ENCODE measurements at regions not wholly inside any gene's neighbourhood (a gene's known extent, or its start where the extent isn't known, plus 50 kb on each side); places are given as distances from the start of the nearest gene placed in this dataset.
A peak's percentile ranks its signal among the peaks of the same experiment; 100 is the strongest.
"Not testable (repeated sequence)": the region's sequence is repeated elsewhere in the genome, so short reads cannot be mapped to it uniquely, and the experiment has no call there.

DNA sequence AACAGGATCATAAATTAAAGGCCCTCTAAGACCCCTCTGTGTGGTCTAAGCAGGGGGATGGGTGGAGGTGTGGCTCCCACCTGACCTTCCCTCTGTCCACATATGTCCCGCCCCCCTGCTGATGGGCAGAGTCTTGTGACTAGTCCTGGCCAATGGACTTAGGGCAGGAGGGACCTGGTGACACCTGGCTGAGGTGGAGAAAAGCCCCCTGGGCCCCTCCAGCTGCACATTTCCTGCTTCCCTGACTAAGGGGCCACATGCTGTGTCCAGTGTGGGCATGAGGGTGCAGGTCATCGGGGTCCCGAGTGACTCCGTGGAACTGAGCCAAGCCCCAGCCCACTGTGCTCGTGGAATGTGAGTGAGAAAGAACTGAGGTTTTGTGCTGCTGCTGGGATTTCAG, 254.7 kb downstream of the ADGRD1 start:
- DNase-seq (ENCODE audit: low read depth in 1 of 2, low spot score in 1 of 2) = no peak
- in situ Hi-C loops (cut with HindIII; ENCODE audit: low pct_unique_long_range_greater_than_20kb, low sequenced_read_pairs) = no loop called here
- TF ChIP-seq JUND (IDR thresholded peaks at IDR 0.05; ENCODE audit: low read depth) = no peak

DNA sequence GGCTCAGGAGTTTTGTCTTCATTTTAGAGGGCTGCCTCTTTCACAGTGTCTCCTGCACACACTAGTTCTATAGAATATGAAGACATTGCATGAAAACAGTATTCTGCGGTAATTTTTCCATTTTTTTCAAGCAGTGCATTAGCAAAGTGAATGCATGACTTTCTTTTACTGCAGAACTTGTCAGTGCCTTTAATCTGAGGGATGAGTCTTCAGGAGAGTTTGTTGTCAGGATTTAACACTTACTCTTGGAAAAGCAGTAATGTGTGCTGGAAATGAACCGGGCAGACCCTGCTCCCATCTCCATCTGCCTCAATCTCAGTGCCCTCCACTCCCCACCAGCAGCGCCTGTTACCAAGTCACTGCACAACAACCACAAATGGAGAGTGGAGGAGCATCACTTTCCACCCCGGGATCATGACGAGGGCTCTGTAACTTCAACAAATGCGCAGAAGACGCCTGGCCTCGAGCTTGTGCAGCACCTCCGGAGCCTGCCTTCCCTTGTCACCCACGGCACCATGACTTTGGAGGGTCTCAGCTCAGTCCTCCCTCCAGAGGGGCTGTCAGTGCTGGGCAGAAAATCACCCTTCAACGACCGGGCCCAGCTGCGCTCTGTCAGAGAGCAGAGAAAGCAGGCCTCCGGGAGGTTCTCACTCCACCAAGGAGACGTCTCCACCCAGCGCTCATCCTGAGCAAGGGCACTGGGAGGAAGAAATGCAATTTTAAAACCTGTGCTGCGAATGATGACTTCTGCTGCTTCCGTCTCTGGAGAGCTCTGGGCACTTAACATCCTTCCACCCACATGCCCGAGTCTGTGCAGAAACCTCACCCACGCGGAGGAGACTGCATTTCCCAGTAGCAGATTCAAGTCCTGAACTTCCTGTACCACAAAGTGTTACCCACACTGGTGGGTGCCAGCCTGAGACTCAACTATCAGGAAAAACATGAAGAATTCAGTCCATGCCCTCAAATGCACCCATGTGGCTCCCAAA, 255.7 kb downstream of the ADGRD1 start:
- in situ Hi-C loops (cut with HindIII; ENCODE audit: low pct_unique_long_range_greater_than_20kb, low sequenced_read_pairs) = no loop called here
- no peak for DNase-seq (ENCODE audit: low read depth in 1 of 2, low spot score in 1 of 2)
- TF ChIP-seq JUND (IDR thresholded peaks at IDR 0.05; ENCODE audit: low read depth) = no peak

DNA sequence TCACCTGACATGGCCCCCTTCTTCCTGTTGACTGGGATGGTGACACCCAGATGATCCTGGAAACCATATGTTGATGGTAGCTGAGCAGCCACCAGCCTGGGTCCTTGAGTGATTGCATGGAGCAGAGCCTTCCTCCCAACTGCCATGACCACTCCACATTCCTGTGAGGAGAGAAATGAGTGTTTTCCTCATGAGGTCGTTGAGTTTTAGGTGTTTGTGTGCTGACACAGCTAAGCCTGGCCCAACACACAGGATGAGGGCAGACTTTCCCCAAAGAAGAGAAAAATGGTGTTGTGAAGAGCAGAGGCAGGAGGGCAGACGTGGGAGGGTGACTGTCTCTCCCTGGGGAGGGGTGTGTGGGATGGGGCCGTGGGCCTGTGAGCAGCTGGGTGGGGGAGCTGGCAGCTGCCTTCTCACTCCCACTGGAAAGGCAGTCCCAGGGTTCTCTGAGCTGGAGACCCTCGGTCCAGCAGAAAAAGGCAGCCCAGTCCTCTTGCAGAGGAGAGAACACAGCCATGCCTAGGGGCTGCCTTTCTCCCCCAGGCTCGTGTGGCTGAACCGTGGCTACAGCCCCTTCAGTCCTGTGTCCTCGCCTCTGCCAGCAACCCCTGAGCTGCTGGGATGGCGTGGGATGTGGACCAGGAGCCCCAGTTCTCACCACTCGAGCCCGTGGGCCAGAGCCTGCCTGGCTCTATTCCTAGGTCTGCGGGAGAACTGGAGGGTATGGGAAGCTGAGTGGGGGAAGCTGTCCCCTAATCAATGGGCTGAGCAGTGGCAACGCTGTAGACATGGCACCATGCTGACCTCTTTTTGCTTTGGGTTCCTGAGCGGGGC, 257.0 kb downstream of the ADGRD1 start:
- in situ Hi-C loops (cut with HindIII; ENCODE audit: low pct_unique_long_range_greater_than_20kb, low sequenced_read_pairs) = no loop called here
- no peak for TF ChIP-seq JUND (IDR thresholded peaks at IDR 0.05; ENCODE audit: low read depth)
- DNase-seq (ENCODE audit: low read depth in 1 of 2, low spot score in 1 of 2) = no peak

DNA sequence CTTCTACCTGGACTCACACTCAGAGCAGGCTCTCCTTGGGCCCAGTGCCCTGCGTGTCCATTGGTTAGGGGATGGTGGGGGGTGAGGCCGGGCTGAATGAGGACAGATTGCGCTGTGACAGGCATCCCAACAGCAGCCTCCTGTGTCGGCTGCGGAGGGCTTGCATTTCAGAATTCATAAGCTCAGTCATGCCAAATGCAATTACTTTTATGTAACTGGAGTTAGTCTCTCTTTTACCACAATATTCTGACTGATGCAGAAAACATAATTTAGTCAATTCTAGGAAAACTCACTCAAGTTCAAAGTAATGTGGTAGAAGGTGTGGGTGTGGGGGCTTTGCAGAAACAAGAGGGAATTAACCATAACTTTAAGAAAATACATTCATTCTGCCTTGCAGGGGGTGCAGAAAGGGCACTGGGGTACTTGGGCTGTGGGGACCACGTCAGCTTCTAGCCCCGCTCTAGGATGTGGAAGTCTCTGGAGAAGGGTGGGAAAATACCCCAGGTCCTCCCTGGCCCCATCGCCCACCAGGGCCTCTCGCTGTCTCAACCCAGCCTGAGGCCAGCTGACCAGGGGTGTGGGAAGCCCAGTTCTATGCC, 257.7 kb downstream of the ADGRD1 start:
- in situ Hi-C loops (cut with HindIII; ENCODE audit: low pct_unique_long_range_greater_than_20kb, low sequenced_read_pairs) = no loop called here
- no peak for TF ChIP-seq JUND (IDR thresholded peaks at IDR 0.05; ENCODE audit: low read depth)

DNA sequence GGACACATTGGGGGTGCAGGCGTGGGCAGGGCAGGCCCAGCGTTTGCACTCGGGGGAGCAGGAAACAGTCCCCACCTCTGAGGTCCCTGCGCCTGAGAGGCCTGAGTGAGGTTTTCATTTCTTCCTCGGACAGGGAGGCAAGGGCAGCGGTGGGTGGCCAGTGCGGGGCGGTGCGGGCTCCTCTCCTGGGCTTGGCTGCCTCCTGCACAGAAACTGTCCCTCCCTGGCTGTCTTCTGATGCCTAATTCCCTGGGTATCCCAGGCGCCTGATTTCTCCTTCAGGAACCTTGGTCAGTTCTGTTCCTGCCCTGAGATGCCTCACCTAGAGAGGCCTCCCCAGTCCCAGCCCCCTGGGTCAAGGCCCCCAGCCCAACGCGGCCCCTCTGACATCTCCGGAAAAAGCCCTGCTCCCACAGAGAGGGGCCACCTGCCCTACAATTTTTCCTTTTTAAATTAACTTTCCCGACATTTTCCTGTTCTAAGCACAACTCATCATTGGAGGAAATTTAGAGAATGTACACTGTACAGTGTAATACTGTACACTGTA, 260.3 kb downstream of the ADGRD1 start:
- TF ChIP-seq JUND (IDR thresholded peaks at IDR 0.05; ENCODE audit: low read depth) = no peak
- in situ Hi-C loops (cut with HindIII; ENCODE audit: low pct_unique_long_range_greater_than_20kb, low sequenced_read_pairs) = no loop called here
- DNase-seq (ENCODE audit: low read depth in 1 of 2, low spot score in 1 of 2) = no peak

More for the DNA sequence above, 257.7 kb downstream of the ADGRD1 start:
- DNase-seq (ENCODE audit: low read depth in 1 of 2, low spot score in 1 of 2) = no peak

DNA sequence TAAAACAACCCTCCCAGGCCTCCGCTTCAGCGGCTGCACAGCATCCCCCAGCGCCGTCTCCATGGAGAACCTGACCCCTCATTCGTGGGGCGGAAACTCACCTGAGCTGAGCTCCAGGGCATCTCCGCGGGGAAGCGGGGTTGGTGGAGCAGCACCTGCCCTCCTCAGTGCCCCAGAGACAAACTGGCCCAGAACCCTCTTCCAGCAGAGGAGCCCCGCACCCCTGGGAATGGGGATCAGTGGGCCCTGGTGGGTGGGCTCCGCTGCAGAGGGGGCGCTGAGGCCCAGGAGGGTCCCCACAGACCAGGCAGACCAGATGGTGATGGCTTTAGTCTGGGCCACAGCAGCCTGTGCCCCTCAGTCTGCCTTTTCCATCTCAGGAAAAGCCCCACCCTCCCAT, 261.2 kb downstream of the ADGRD1 start:
- in situ Hi-C loops (cut with HindIII; ENCODE audit: low pct_unique_long_range_greater_than_20kb, low sequenced_read_pairs); DNase-seq (ENCODE audit: low read depth in 1 of 2, low spot score in 1 of 2): not testable (repeated sequence)

DNA sequence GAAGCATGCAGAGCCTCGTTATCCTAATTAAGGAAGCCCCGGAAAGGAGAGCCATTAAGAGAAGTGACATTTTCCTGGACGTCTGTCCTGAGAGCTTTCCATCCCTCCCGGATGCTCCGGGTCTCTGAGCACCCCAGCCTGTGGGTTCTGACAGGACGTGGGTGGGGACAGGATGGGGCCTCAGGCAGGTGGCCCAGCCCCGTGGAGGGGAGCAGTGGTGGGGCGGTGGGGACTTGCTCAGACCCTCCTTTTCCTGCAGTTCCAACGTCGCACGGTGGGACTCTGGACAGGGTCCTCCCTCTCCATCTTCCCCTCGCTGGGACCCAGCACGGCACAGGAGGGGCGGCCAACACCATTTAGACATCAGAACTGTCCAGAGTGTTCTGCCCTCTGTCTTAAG, 262.9 kb downstream of the ADGRD1 start:
- DNase-seq (ENCODE audit: low read depth in 1 of 2, low spot score in 1 of 2); in situ Hi-C loops (cut with HindIII; ENCODE audit: low pct_unique_long_range_greater_than_20kb, low sequenced_read_pairs): not testable (repeated sequence)

DNA sequence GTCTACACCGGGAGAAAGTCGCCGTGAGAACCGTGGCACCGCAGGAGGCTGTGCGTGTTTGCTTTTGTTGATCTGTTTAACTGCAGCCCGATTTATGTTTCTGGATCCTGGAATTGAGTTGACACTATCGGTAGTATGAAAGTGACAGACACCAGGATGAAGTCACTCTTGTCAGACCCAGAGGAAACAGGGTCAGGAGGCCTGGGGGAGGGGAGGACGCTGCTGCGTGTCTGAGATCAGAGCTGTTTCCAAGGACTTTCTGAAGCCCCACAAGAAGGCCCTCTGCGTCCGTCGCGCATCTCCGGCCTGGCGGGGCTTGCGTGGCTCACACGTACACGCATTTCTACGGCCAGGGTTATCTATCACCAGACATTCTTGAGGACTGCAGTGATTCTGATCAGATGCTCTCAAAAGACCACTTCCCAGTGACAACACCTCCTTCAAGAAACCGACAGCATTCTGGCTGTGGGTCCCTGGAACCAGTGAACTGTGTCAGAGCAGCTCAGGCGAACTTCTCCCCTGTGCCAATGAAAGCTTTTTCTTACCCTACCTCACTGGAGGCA, 263.4 kb downstream of the ADGRD1 start:
- TF ChIP-seq JUND (IDR thresholded peaks at IDR 0.05; ENCODE audit: low read depth) = no peak
- no peak for DNase-seq (ENCODE audit: low read depth in 1 of 2, low spot score in 1 of 2)
- in situ Hi-C loops (cut with HindIII; ENCODE audit: low pct_unique_long_range_greater_than_20kb, low sequenced_read_pairs) = no loop called here

DNA sequence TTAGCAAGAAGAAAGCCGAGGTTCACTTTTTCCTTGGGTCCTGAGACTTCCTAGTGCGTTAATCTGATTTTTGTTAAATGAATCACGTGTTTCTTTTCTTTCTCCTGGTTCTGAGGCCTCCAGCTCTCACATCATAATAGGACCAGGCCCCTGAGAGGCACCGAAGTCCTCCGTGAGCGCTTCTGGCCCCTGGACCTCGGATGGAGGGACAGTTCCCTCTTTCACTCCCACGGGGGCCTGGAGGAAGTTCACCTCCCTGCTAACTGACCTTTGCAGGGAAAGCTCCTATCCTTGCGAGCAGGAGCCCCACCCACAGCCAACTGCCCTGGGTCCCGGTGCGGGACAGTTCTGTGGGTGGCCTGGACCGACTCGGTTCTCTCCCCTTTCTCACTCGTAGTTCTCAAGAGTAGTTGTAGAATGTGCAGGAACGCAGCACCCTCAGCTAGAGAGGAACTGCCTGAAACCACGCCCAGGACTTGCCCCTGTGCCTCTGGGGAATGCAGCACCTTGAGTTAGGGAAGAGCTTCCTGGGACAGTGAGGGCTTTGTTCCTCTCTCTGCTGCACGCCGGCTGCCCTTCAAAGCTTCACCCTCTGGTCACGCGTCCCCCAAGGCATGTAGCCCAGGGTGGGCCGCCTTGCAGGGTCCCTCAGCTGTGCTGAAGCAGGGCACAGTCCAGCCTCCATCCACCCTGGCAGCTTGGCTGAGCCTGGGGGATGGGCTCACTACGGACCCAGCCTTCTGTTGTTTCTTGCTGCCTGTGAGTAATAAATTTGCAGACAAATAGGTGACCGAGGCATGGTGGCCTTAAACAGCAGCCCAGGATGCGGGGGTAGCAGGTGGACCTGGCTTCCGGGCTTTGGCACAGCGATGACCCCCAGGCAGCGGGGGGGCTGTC, 264.6 kb downstream of the ADGRD1 start:
- DNase-seq (ENCODE audit: low read depth in 1 of 2, low spot score in 1 of 2) = peak; percentile 70
- TF ChIP-seq JUND (IDR thresholded peaks at IDR 0.05; ENCODE audit: low read depth) = no peak
- in situ Hi-C loops (cut with HindIII; ENCODE audit: low pct_unique_long_range_greater_than_20kb, low sequenced_read_pairs) = no loop called here

DNA sequence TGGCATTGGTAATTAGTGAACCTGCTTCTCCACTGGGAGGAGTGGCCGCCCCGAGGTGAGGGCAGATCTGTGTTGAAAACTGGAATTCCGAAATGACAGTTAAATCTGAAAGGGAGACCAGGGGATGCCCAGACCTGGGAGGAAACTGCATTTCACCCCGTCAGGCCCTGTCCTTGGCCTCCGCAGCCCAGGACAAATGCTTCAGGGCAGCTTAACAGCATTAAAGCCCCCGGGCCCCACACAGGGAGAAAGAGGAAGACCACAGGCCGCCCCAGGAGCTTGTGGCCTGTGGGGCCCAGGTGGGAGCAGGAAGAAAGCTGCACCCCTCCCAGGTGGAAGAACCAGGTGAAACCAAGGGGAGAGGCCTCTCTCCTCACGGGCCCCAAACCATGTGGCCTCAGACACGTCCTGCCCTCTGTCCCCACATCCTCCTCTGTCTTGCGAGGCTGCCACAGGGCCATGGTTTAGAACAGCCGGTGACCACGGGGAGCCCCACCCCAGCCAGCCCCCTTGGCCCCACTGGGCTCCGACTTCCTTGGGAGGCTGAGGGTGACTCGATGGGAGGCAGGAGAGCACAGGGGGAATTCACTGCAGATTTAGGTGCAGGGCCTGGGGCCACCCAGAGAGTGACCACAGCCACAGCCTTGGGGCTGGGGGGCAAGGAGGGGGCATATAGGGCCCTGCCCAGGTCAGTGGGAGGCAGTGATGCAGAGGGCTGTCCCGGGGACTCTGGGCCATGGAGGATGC, 265.4 kb downstream of the ADGRD1 start:
- TF ChIP-seq JUND (IDR thresholded peaks at IDR 0.05; ENCODE audit: low read depth) = no peak
- in situ Hi-C loops (cut with HindIII; ENCODE audit: low pct_unique_long_range_greater_than_20kb, low sequenced_read_pairs) = no loop called here
- no peak for DNase-seq (ENCODE audit: low read depth in 1 of 2, low spot score in 1 of 2)

Measured in T47D (cell line).